ENCODE measurements at regions not wholly inside any gene's neighbourhood (a gene's known extent, or its start where the extent isn't known, plus 50 kb on each side); places are given as distances from the start of the nearest gene placed in this dataset.

DNA sequence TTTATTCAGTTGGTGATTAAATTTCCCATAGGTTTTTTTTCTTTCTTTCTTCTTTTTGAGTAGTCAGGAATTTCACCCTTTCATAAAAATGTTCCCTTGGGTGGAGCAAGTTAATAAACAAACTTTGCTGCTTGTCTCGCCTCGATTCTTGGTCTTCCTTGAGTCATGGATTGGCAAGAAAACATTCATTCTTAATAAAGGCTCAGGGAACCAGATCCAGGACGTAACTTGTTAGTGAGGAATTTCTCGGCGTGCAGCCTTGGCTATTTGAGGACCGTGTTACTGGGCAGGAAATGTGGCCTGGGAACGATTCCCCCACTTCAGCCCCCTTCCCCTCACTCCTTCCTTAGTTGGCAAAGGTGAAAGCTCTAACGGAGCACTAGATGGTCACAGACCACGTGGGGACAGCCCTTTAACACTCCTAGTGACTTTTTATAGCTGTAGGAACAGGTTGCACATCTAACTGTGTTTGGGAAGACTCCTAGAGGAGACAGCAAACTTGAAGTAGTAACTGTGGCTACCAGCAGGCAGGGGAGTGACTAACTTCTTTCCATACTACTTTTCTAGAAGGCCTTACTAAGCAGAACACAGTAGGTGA lies 106.8 kb downstream of the UCHL1 start:
- DNase-seq (peak; percentile 20 to 52), ATAC-seq (peak; percentile 15 to 23)
- in situ Hi-C loops (cut with MboI; ENCODE audit: low sequenced_read_pairs in 4 of 4) = loop anchor here in 3 of 4 donors (10.0 to 25.0 kb wide), 2 partner anchors 171 to 174 kb away; partner anchors contain the start of gene LIMCH1 (in 3 of the 3)
- H3K9me3 ChIP-seq = no peaks in the 10 kb centered on the region
- intact Hi-C loops (cut with DNase I; ENCODE audit: low total_unique reads) = loop anchor here (2.0 to 5.0 kb wide), 3 partner anchors 81 to 281 kb away; no protein-coding TSS in a partner anchor
- peaks cover 56 to 62% of the 10 kb centered on the region in 2 donors for H3K4me1 ChIP-seq
- H3K27me3 ChIP-seq = no peaks in the 10 kb centered on the region
- peak overlapping the region; percentile 89 to 93 (median 90) for H3K27ac ChIP-seq
- TF ChIP-seq, protein P1, sequence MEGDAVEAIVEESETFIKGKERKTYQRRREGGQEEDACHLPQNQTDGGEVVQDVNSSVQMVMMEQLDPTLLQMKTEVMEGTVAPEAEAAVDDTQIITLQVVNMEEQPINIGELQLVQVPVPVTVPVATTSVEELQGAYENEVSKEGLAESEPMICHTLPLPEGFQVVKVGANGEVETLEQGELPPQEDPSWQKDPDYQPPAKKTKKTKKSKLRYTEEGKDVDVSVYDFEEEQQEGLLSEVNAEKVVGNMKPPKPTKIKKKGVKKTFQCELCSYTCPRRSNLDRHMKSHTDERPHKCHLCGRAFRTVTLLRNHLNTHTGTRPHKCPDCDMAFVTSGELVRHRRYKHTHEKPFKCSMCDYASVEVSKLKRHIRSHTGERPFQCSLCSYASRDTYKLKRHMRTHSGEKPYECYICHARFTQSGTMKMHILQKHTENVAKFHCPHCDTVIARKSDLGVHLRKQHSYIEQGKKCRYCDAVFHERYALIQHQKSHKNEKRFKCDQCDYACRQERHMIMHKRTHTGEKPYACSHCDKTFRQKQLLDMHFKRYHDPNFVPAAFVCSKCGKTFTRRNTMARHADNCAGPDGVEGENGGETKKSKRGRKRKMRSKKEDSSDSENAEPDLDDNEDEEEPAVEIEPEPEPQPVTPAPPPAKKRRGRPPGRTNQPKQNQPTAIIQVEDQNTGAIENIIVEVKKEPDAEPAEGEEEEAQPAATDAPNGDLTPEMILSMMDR (IDR thresholded peaks at IDR 0.05 in 4 of 5, conservative IDR thresholded peaks at IDR 0.05 in 1 of 5) = no peak
- TF ChIP-seq POLR2A (IDR thresholded peaks at IDR 0.05) = no peak
- no peaks in the 10 kb centered on the region for H3K36me3 ChIP-seq
- peak overlapping the region; percentile 34 to 93 (median 88) for H3K4me3 ChIP-seq

DNA sequence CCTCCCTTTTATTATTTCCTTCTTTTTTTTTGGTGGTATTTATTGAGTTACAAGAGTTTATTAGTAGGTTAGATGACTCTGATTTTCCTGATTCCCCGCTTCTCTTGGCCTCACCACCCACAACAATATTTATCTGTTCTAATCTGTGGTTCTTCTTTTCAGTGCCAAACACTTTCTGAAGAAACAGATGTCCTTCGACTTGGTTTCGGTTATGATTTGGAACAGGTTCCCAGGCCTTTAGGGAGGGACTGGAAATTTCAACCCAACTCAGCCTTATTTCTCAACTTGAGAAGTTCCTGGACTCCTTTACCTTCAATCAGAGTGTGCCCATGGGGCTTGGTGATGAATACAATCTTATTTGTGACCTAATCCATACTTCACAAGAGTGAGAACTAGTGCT lies 108.1 kb downstream of the UCHL1 start:
- Histone ChIP-seq H3K36me3 (no peaks in the 10 kb centered on the region), H3K27ac (peak overlapping the region; percentile 89 to 93 (median 90)), H3K4me1 (peaks cover 65 to 70% of the 10 kb centered on the region in 2 donors), H3K9me3 (no peaks in the 10 kb centered on the region), H3K27me3 (no peaks in the 10 kb centered on the region), H3K4me3 (peak overlapping the region in 2 of 4 donors; percentile 24 to 26)
- intact Hi-C loops (cut with DNase I; ENCODE audit: low total_unique reads) = loop anchor here (5.0 kb wide), 2 partner anchors 83 to 148 kb away; no protein-coding TSS in a partner anchor
- DNase-seq (peak in 1 of 2 donors; percentile 7), ATAC-seq (no peak)
- in situ Hi-C loops (cut with MboI; ENCODE audit: low sequenced_read_pairs in 4 of 4) = loop anchor here in 3 of 4 donors (10.0 to 25.0 kb wide), 2 partner anchors 170 to 172 kb away; partner anchors contain the start of gene LIMCH1 (in 3 of the 3)
- TF ChIP-seq, protein P1 (IDR thresholded peaks at IDR 0.05 in 4 of 5, conservative IDR thresholded peaks at IDR 0.05 in 1 of 5) = no peak
- no peak for TF ChIP-seq POLR2A (IDR thresholded peaks at IDR 0.05)

- H3K27me3 ChIP-seq = no peaks in the 10 kb centered on the region
- ATAC-seq (no peak), DNase-seq (no peak)
- H3K4me1 ChIP-seq = peaks cover 74 to 78% of the 10 kb centered on the region in 2 donors
- intact Hi-C loops (cut with DNase I; ENCODE audit: low total_unique reads) (no loop called here), in situ Hi-C loops (cut with MboI; ENCODE audit: low sequenced_read_pairs in 4 of 4) (loop anchor here in 3 of 4 donors (10.0 to 25.0 kb wide), 2 partner anchors 169 to 172 kb away; partner anchors contain the start of gene LIMCH1 (in 3 of the 3))
- no peak overlapping the region for H3K4me3 ChIP-seq
- no peak for TF ChIP-seq POLR2A (IDR thresholded peaks at IDR 0.05)
- TF ChIP-seq, protein P1 (IDR thresholded peaks at IDR 0.05 in 4 of 5, conservative IDR thresholded peaks at IDR 0.05 in 1 of 5) = no peak
- no peaks in the 10 kb centered on the region for H3K36me3 ChIP-seq
- no peaks in the 10 kb centered on the region for H3K9me3 ChIP-seq
- H3K27ac ChIP-seq = peak overlapping the region; percentile 89 to 93 (median 90)
These were observed 109.0 kb downstream of the UCHL1 start for GRCh38 chr4:41365681-41366080.

DNA sequence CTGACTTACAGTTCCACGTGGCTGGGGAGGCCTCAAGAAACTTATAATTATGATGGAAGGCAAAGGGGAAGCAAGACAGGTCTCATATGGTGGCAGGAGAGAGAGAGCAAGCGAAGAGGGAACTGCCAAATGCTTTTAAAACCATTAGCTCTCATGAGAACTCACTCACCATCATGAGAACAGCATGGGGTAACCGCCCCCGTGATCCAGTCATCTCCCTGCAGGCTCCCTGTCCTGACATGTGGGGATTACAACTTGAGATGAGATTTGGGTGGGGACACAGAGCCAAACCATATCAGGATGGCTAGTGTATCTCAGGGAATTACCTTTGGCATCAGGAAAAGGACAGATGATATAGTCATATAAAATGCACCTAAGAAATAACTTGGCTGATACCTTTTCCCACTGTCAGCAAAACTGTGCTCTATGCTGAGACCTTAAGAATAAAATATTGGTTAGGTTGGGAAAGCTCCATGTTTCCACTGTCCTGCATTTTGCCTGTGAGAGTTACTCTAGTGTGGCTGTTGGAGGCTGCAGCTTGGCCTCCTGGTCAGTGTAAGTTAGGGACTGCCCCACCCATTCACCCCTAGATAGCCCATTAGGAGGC lies 110.3 kb downstream of the UCHL1 start:
- no peak overlapping the region for H3K4me3 ChIP-seq
- DNase-seq = peak in 1 of 2 donors; percentile 9
- peak overlapping the region; percentile 49 to 91 (median 86) for H3K27ac ChIP-seq
- no peaks in the 10 kb centered on the region for H3K36me3 ChIP-seq
- no peaks in the 10 kb centered on the region for H3K27me3 ChIP-seq
- no peak for ATAC-seq
- intact Hi-C loops (cut with DNase I; ENCODE audit: low total_unique reads) (no loop called here), in situ Hi-C loops (cut with MboI; ENCODE audit: low sequenced_read_pairs in 4 of 4) (loop anchor here in 3 of 4 donors (10.0 to 25.0 kb wide), 2 partner anchors 168 to 170 kb away; partner anchors contain the start of gene LIMCH1 (in 3 of the 3))
- TF ChIP-seq, protein P1 (IDR thresholded peaks at IDR 0.05 in 4 of 5, conservative IDR thresholded peaks at IDR 0.05 in 1 of 5) = no peak
- TF ChIP-seq POLR2A (IDR thresholded peaks at IDR 0.05) = no peak
- H3K9me3 ChIP-seq = no peaks in the 10 kb centered on the region
- peaks cover 80 to 83% of the 10 kb centered on the region in 2 donors for H3K4me1 ChIP-seq

Data from gastrocnemius medialis (tissue), 4 donors.